H1 (cell line): ENCODE measurements at regions not wholly inside any gene's neighbourhood (a gene's known extent, or its start where the extent isn't known, plus 50 kb on each side); places are given as distances from the start of the nearest gene placed in this dataset.

Source experiments
- EZH2 ChIP-seq: fragments of 200-600 bp; sonication (generic); IDR thresholded peaks from 2 replicates; pipeline ENCODE4 v1.7.1; 2012; ENCODE audit warnings: low read depth, mild to moderate bottlenecking, moderate library complexity, low read length, inconsistent platforms; ENCODE audit not compliant: severe bottlenecking
- TF ChIP-seq, protein P1 (sequence below): IDR thresholded peaks from 2 replicates; pipeline ENCODE4 v1.6.1; 2011; ENCODE audit warnings: low read length, improper control_type of control experiment

DNA sequence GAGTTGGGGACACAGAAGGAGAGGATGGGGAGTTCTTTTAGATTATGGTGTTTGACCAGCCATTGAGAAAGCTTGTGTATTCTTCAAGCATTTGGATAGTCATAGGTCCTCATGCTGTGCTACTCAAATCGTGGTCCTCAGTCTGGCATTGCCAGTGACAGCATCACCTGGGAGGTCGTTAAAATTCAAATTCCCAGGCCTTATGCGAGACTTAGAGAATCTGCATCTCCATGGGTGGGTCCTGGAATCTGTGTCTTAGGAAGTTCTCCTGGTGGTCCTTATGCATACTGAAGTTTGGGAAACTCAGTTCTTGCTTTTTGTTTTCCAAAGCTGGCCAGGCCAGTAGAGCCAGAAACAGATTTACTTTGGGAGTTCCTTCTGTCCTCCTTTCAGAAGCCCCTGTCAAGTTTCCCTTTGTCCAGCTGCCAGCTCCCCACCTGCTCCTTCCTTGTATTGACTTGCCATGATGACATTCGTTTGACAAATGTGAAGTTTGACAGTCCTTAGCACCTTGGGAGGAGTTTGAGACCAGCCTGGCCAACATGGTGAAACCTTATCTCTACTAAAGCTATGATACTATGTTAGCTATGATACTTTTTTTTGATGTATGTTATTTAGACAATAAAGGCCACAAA, 95.6 kb downstream of the PALM2AKAP2 start (continued):
- TF ChIP-seq, protein P1, sequence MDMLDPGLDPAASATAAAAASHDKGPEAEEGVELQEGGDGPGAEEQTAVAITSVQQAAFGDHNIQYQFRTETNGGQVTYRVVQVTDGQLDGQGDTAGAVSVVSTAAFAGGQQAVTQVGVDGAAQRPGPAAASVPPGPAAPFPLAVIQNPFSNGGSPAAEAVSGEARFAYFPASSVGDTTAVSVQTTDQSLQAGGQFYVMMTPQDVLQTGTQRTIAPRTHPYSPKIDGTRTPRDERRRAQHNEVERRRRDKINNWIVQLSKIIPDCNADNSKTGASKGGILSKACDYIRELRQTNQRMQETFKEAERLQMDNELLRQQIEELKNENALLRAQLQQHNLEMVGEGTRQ: no peak
- no peak for TF ChIP-seq EZH2
- TF ChIP-seq, all 59 proteins: peak for 0
